SK-N-SH treated with all-trans-retinoic acid at 6 μM for 48 hours (cell line): ENCODE measurements at regions not wholly inside any gene's neighbourhood (a gene's known extent, or its start where the extent isn't known, plus 50 kb on each side); places are given as distances from the start of the nearest gene placed in this dataset.
"Not testable (repeated sequence)": the region's sequence is repeated elsewhere in the genome, so short reads cannot be mapped to it uniquely, and the experiment has no call there.

Source experiments
- BACH2 ChIP-seq: fragments of 250-450 bp; sonication (Bioruptor Pico); IDR thresholded peaks from 2 replicates; pipeline ENCODE4 v1.9.0; 2021; ENCODE audit warnings: mild to moderate bottlenecking, borderline replicate concordance
- CSDC2 ChIP-seq: fragments of 250-450 bp; sonication (Bioruptor Pico); IDR thresholded peaks from 2 replicates; pipeline ENCODE4 v1.5.0; 2020; ENCODE audit warnings: mild to moderate bottlenecking, moderate library complexity
- CSRNP3 ChIP-seq: fragments of 250-450 bp; sonication (Bioruptor Pico); IDR thresholded peaks from 2 replicates; pipeline ENCODE4 v1.5.1; 2021; ENCODE audit warnings: mild to moderate bottlenecking, moderate library complexity
- GLIS3 ChIP-seq: fragments of 250-450 bp; sonication (Bioruptor Pico); IDR thresholded peaks from 2 replicates; pipeline ENCODE4 v1.5.0; 2020; ENCODE audit warnings: mild to moderate bottlenecking, moderate library complexity
- PPARA ChIP-seq: fragments of 250-450 bp; sonication (Bioruptor Pico); IDR thresholded peaks from 2 replicates; pipeline ENCODE4 v1.5.0; 2020; ENCODE audit warnings: mild to moderate bottlenecking, borderline replicate concordance
- RARB ChIP-seq: fragments of 250-450 bp; sonication (Bioruptor Pico); IDR thresholded peaks from 2 replicates; pipeline ENCODE4 v1.8.0; 2021; ENCODE audit warnings: mild to moderate bottlenecking, moderate library complexity
- SNAI2 ChIP-seq: fragments of 250-450 bp; sonication (Bioruptor Pico); IDR thresholded peaks from 2 replicates; pipeline ENCODE4 v1.5.0; 2020; ENCODE audit warnings: mild to moderate bottlenecking, moderate library complexity
- TOX ChIP-seq: fragments of 250-450 bp; sonication (Bioruptor Pico); IDR thresholded peaks from 2 replicates; pipeline ENCODE4 v1.8.0; 2021; ENCODE audit warnings: mild to moderate bottlenecking, moderate library complexity, borderline replicate concordance
- TSHZ2 ChIP-seq: fragments of 250-450 bp; sonication (Bioruptor Pico); IDR thresholded peaks from 2 replicates; pipeline ENCODE4 v1.5.0; 2020; ENCODE audit warnings: mild to moderate bottlenecking, moderate library complexity
- ZC3H10 ChIP-seq: fragments of 250-450 bp; sonication (Bioruptor Pico); IDR thresholded peaks from 2 replicates; pipeline ENCODE4 v1.5.1; 2021; ENCODE audit warnings: mild to moderate bottlenecking, moderate library complexity
- ZFP3 ChIP-seq: fragments of 250-450 bp; sonication (Bioruptor Pico); IDR thresholded peaks from 2 replicates; pipeline ENCODE4 v1.5.0; 2020; ENCODE audit warnings: mild to moderate bottlenecking, moderate library complexity
- ZFP30 ChIP-seq: fragments of 450-650 bp; formaldehyde crosslinking; IDR thresholded peaks from 2 replicates; pipeline ENCODE4 v1.5.0; 2022; ENCODE audit warnings: mild to moderate bottlenecking, moderate library complexity
- ZNF8 ChIP-seq: fragments of 450-650 bp; formaldehyde crosslinking; IDR thresholded peaks from 2 replicates; pipeline ENCODE4 v1.5.0; 2020; ENCODE audit warnings: mild to moderate bottlenecking, moderate library complexity

- not testable (repeated sequence) for TF ChIP-seq ZFP30 (CRISPR knock-in tag); SNAI2; CSRNP3; ZFP3; CSDC2 (CRISPR knock-in tag); BACH2 (CRISPR knock-in tag); TSHZ2 (CRISPR knock-in tag); ZNF8 (CRISPR knock-in tag); PPARA (CRISPR knock-in tag); ZC3H10 (CRISPR knock-in tag); GLIS3 (CRISPR knock-in tag); TOX (CRISPR knock-in tag); RARB (CRISPR knock-in tag)
These were observed 210.4 kb downstream of the LAT start for GRCh38 chr16:29195116-29195872.
